Epithelial cell of esophagus (primary cell): ENCODE measurements at regions not wholly inside any gene's neighbourhood (a gene's known extent, or its start where the extent isn't known, plus 50 kb on each side); places are given as distances from the start of the nearest gene placed in this dataset.
A peak's percentile ranks its signal among the peaks of the same experiment; 100 is the strongest.

ENCODE experiments used
- DNase-seq: peaks from one replicate; pipeline ENCODE4 v3.0.0; 2010; ENCODE audit warnings: low read depth
- H3K4me3 ChIP-seq: 2 replicates; pipeline ENCODE4 v1.5.1; 2011; ENCODE audit warnings: mild to moderate bottlenecking, low read length, control low read depth
- CTCF ChIP-seq: IDR thresholded peaks from 2 replicates; pipeline ENCODE4 v1.5.1; 2011; ENCODE audit warnings: low read depth, mild to moderate bottlenecking, low read length, control low read depth, inconsistent platforms; ENCODE audit not compliant: insufficient read depth; ENCODE audit errors: missing control alignments

- no peak for TF ChIP-seq CTCF
- peak; percentile 51 for DNase-seq
- H3K4me3 ChIP-seq = no peak overlapping the region
These were observed 136.6 kb upstream of the ALKAL2 start for GRCh38 chr2:424306-425171.

- no peak for DNase-seq
- TF ChIP-seq CTCF = no peak
- H3K4me3 ChIP-seq = no peak overlapping the region
These were observed 135.6 kb upstream of the ALKAL2 start for GRCh38 chr2:423479-423878.

- no peak for TF ChIP-seq CTCF
- no peak overlapping the region for H3K4me3 ChIP-seq
- DNase-seq = no peak
These were observed 135.0 kb upstream of the ALKAL2 start for GRCh38 chr2:422676-423435.

- DNase-seq = no peak
- no peak overlapping the region for H3K4me3 ChIP-seq
- TF ChIP-seq CTCF = no peak
These were observed 133.5 kb upstream of the ALKAL2 start for GRCh38 chr2:421406-421805.

GRCh38 chr2:419687-420317 is 131.9 kb upstream of the ALKAL2 start:
- no peak overlapping the region for H3K4me3 ChIP-seq
- DNase-seq = no peak
- TF ChIP-seq CTCF = no peak

- no peak for DNase-seq
- no peak for TF ChIP-seq CTCF
- no peak overlapping the region for H3K4me3 ChIP-seq
These were observed 129.8 kb upstream of the ALKAL2 start for GRCh38 chr2:417662-418061.
